ENCODE measurements at regions not wholly inside any gene's neighbourhood (a gene's known extent, or its start where the extent isn't known, plus 50 kb on each side); places are given as distances from the start of the nearest gene placed in this dataset.

DNA sequence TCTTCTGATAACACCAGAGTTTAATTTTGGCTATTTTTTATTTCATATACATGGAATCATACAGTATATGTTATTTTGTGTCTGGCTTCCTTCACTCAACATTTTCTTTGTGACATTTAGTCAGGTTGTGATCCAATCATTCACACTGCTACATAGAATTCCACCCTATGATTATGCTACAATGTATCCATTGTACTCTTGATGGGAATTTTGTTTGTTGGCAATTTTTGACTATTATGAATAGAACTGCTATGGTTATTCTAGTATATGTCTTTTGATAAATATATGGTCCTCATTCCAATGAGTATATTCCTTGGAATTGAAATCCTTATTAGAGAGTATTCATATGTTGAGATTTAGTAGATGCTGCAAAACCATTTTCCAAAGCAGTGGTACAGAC lies 936.4 kb upstream of the CHAC2 start (continued):
- TF ChIP-seq MYNN (tag by site-specific recombination; IDR thresholded peaks at IDR 0.05; ENCODE audit: borderline replicate concordance) = no peak
- no peak for TF ChIP-seq ZNF76 (tag by site-specific recombination; IDR thresholded peaks at IDR 0.05; ENCODE audit: borderline replicate concordance, low read depth)
- TF ChIP-seq GLI4 (tag by site-specific recombination; IDR thresholded peaks at IDR 0.05) = no peak
- TF ChIP-seq, protein P1, sequence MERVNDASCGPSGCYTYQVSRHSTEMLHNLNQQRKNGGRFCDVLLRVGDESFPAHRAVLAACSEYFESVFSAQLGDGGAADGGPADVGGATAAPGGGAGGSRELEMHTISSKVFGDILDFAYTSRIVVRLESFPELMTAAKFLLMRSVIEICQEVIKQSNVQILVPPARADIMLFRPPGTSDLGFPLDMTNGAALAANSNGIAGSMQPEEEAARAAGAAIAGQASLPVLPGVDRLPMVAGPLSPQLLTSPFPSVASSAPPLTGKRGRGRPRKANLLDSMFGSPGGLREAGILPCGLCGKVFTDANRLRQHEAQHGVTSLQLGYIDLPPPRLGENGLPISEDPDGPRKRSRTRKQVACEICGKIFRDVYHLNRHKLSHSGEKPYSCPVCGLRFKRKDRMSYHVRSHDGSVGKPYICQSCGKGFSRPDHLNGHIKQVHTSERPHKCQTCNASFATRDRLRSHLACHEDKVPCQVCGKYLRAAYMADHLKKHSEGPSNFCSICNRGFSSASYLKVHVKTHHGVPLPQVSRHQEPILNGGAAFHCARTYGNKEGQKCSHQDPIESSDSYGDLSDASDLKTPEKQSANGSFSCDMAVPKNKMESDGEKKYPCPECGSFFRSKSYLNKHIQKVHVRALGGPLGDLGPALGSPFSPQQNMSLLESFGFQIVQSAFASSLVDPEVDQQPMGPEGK (tag by site-specific recombination; IDR thresholded peaks at IDR 0.05) = no peak
- no peak for TF ChIP-seq SCRT2 (tag by site-specific recombination; IDR thresholded peaks at IDR 0.05)
- TF ChIP-seq OSR2 (tag by site-specific recombination; IDR thresholded peaks at IDR 0.05) = no peak
- no peak for TF ChIP-seq ZXDB (tag by site-specific recombination; IDR thresholded peaks at IDR 0.05)
- TF ChIP-seq FEZF1 (tag by site-specific recombination; IDR thresholded peaks at IDR 0.05) = no peak

DNA sequence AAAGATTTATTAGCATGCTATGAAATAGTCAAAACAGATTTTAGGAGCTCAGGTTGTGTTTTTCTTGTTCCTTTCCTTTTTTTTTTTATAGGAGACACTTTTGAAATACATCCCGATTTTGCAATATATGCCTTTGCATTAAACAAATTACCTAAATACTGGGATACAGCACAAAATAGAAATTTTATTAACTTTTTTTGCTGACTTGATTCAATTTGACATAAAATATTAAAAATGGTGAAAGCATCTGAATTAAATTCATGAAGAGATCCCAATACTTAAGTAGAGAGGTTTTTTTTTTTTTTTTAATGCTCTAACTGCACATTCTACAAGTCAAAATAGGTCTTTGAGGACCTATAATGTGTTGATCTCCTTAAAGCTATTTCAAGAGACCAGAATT lies 939.5 kb upstream of the CHAC2 start:
- Histone ChIP-seq H3K4me1 (ENCODE audit: control insufficient read depth, insufficient read depth, low read length) (no peaks in the 10 kb centered on the region), H3K9me3 (ENCODE audit: control insufficient read depth, insufficient read depth, low read depth, low read length) (no peaks in the 10 kb centered on the region), H3K4me3 (ENCODE audit: low read depth, low read length) (no peak overlapping the region), H3K27ac (ENCODE audit: extremely low read depth, low read depth, low read length) (no peak overlapping the region), H3K36me3 (ENCODE audit: control insufficient read depth in 2 of 2, insufficient read depth in 1 of 2, low read length in 2 of 2) (no peaks in the 10 kb centered on the region)
- TF ChIP-seq ZNF335 (tag by site-specific recombination; conservative IDR thresholded peaks at IDR 0.05) = no peak
- ChIA-PET CTCF (no interaction called here), POLR2A (no interaction called here)

DNA sequence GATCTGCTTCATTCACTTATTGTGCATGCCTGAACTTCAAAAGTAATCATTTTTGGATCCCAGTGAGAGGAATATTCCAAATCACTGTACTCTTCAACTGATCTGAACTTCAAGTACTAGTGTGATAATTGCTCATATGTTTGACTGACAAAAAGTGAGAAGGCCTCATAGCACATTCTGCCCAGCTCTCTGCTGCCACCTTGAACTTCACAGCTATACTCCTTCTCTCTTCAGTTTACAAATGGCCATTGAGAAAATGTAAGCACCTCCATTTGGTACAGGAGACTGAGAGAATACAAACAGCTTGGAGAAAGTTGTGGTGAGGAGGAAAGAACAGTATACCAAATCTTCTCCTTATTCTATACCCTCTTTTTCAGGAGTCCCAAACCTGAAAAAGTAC lies 946.0 kb upstream of the CHAC2 start:
- ChIA-PET CTCF (interaction anchor here (0.7 to 1.3 kb wide), 2 partner anchors 18 to 1722 kb away, joined by 3 to 4 read pairs; no protein-coding TSS in a partner anchor), POLR2A (no interaction called here)
- H3K27ac ChIP-seq (ENCODE audit: extremely low read depth, low read depth, low read length) = no peak overlapping the region
- H3K4me3 ChIP-seq (ENCODE audit: low read depth, low read length) = no peak overlapping the region
- H3K4me1 ChIP-seq (ENCODE audit: control insufficient read depth, insufficient read depth, low read length) = no peaks in the 10 kb centered on the region
- TF ChIP-seq ZNF133 (tag by site-specific recombination; IDR thresholded peaks at IDR 0.05) (no peak), ZNF571 (tag by site-specific recombination; IDR thresholded peaks at IDR 0.05) (no peak), ZSCAN23 (tag by site-specific recombination; IDR thresholded peaks at IDR 0.05) (no peak), ZNF626 (tag by site-specific recombination; IDR thresholded peaks at IDR 0.05) (no peak)
- no peaks in the 10 kb centered on the region for H3K9me3 ChIP-seq (ENCODE audit: control insufficient read depth, insufficient read depth, low read depth, low read length)
- H3K36me3 ChIP-seq (ENCODE audit: control insufficient read depth in 2 of 2, insufficient read depth in 1 of 2, low read length in 2 of 2) = no peaks in the 10 kb centered on the region

DNA sequence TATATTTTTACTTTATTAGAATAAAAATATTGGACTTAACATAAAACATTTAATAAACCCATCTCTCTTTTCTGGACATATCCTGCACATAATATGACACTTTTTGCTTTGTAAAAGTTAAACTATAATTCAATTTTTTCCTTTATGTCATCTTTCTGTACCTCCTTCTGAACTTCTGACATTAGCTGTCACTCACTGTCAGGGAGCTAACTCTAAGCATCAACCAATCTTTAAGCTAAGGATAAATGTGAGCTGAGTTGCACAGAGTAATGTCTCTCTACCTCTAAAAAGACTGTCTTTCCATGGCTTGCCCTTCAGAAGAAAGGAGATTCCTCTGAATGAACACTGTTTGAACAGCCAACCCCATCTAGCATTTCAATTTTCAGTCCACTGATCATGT lies 948.6 kb upstream of the CHAC2 start:
- Histone ChIP-seq H3K4me3 (ENCODE audit: low read depth, low read length) (no peak overlapping the region), H3K4me1 (ENCODE audit: control insufficient read depth, insufficient read depth, low read length) (no peaks in the 10 kb centered on the region), H3K36me3 (ENCODE audit: control insufficient read depth in 2 of 2, insufficient read depth in 1 of 2, low read length in 2 of 2) (no peaks in the 10 kb centered on the region), H3K27ac (ENCODE audit: extremely low read depth, low read depth, low read length) (no peak overlapping the region), H3K9me3 (ENCODE audit: control insufficient read depth, insufficient read depth, low read depth, low read length) (no peaks in the 10 kb centered on the region)
- TF ChIP-seq, protein P2, sequence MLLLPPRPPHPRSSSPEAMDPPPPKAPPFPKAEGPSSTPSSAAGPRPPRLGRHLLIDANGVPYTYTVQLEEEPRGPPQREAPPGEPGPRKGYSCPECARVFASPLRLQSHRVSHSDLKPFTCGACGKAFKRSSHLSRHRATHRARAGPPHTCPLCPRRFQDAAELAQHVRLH (tag by site-specific recombination; IDR thresholded peaks at IDR 0.05) = no peak
- TF ChIP-seq, protein P3, sequence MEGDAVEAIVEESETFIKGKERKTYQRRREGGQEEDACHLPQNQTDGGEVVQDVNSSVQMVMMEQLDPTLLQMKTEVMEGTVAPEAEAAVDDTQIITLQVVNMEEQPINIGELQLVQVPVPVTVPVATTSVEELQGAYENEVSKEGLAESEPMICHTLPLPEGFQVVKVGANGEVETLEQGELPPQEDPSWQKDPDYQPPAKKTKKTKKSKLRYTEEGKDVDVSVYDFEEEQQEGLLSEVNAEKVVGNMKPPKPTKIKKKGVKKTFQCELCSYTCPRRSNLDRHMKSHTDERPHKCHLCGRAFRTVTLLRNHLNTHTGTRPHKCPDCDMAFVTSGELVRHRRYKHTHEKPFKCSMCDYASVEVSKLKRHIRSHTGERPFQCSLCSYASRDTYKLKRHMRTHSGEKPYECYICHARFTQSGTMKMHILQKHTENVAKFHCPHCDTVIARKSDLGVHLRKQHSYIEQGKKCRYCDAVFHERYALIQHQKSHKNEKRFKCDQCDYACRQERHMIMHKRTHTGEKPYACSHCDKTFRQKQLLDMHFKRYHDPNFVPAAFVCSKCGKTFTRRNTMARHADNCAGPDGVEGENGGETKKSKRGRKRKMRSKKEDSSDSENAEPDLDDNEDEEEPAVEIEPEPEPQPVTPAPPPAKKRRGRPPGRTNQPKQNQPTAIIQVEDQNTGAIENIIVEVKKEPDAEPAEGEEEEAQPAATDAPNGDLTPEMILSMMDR (tag by site-specific recombination; IDR thresholded peaks at IDR 0.05) = no peak
- TF ChIP-seq ZNF19 (tag by site-specific recombination; IDR thresholded peaks at IDR 0.05; ENCODE audit: low read depth) = no peak
- no peak for TF ChIP-seq EGR2 (tag by site-specific recombination; IDR thresholded peaks at IDR 0.05; ENCODE audit: low read depth)
- no peak for TF ChIP-seq ZNF302 (tag by site-specific recombination; IDR thresholded peaks at IDR 0.05; ENCODE audit: low read depth)
- TF ChIP-seq ZNF10 (tag by site-specific recombination; IDR thresholded peaks at IDR 0.05) = no peak
- TF ChIP-seq, protein P4, sequence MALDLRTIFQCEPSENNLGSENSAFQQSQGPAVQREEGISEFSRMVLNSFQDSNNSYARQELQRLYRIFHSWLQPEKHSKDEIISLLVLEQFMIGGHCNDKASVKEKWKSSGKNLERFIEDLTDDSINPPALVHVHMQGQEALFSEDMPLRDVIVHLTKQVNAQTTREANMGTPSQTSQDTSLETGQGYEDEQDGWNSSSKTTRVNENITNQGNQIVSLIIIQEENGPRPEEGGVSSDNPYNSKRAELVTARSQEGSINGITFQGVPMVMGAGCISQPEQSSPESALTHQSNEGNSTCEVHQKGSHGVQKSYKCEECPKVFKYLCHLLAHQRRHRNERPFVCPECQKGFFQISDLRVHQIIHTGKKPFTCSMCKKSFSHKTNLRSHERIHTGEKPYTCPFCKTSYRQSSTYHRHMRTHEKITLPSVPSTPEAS (tag by site-specific recombination; IDR thresholded peaks at IDR 0.05) = no peak
- no peak for TF ChIP-seq ZNF223 (tag by site-specific recombination; IDR thresholded peaks at IDR 0.05)
- TF ChIP-seq GLIS2 (tag by site-specific recombination; IDR thresholded peaks at IDR 0.05) = no peak
- no peak for TF ChIP-seq ZNF549 (tag by site-specific recombination; IDR thresholded peaks at IDR 0.05)
- no peak for TF ChIP-seq ZNF248 (tag by site-specific recombination; IDR thresholded peaks at IDR 0.05)
- no peak for TF ChIP-seq ZNF658 (tag by site-specific recombination; IDR thresholded peaks at IDR 0.05)
- ChIA-PET POLR2A (no interaction called here), CTCF (no interaction called here)
